GM21786 (cell line): ENCODE measurements at regions not wholly inside any gene's neighbourhood (a gene's known extent, or its start where the extent isn't known, plus 50 kb on each side); places are given as distances from the start of the nearest gene placed in this dataset.

Experiments used
- ATAC-seq: cut with Tn5 transposase; IDR thresholded peaks from one replicate; pipeline ENCODE4 v1.9.1; 2021; ENCODE audit not compliant: unreplicated experiment

GRCh38 chr20:59547596-59547995 lies 56.7 kb upstream of the PHACTR3 start:
- ATAC-seq, result no peak
